IMR-90 (cell line): ENCODE measurements at regions not wholly inside any gene's neighbourhood (a gene's known extent, or its start where the extent isn't known, plus 50 kb on each side); places are given as distances from the start of the nearest gene placed in this dataset.

Experiments
- ATAC-seq: fragments of 200-7000 bp; cut with Tn5 transposase; 2 replicates; pipeline ENCODE4 v1.9.1; 2020; ENCODE audit warnings: low read depth, mild to moderate bottlenecking, moderate library complexity
- BruUV-seq: library from RNA; stranded (reverse); fragments of 400-500 nt; replicated peaks from 2 replicates; lab custom pipeline; 2021; lab: Mats Ljungman, UMichigan
- CTCF ChIA-PET: fragments of 300-600 bp; formaldehyde crosslinking; extraction: SDS; loops from one replicate; lab custom pipeline; 2021; ENCODE audit warnings: antibody characterized with exemption; lab: Yijun Ruan, JAX
- POLR2A ChIA-PET: fragments of 300-600 bp; sonication (Branson Sonifier 250); formaldehyde crosslinking; loops from one replicate; lab custom pipeline; 2022; ENCODE audit warnings: antibody characterized with exemption; ENCODE audit not compliant: unreplicated experiment; lab: Charles Lee
- DNase-seq: peaks from one replicate; pipeline ENCODE4 v3.0.0; 2013
- H2AFZ ChIP-seq: replicated peaks from 2 replicates; pipeline ENCODE3; 2013; ENCODE audit warnings: low read length, mild to moderate bottlenecking; ENCODE audit not compliant: poor library complexity
- H2AK5ac ChIP-seq: 2 replicates; pipeline ENCODE4 v1.6.1; 2013; ENCODE audit warnings: low read depth, low read length, inconsistent platforms
- H2AK9ac ChIP-seq: replicated peaks from 2 replicates; pipeline ENCODE3; 2013; ENCODE audit warnings: mild to moderate bottlenecking, low read depth, low read length, moderate library complexity; ENCODE audit not compliant: poor library complexity
- H2BK120ac ChIP-seq: 2 replicates; pipeline ENCODE4 v1.6.1; 2013; ENCODE audit warnings: low read depth, low read length, inconsistent platforms
- H2BK15ac ChIP-seq: 3 replicates; pipeline ENCODE4 v1.6.1; 2013; ENCODE audit warnings: low read depth, low read length, inconsistent platforms
- H2BK20ac ChIP-seq: 2 replicates; pipeline ENCODE4 v1.6.1; 2013; ENCODE audit warnings: low read depth, mild to moderate bottlenecking, inconsistent platforms, low read length, moderate library complexity
- H2BK5ac ChIP-seq: 2 replicates; pipeline ENCODE4 v1.6.1; 2013; ENCODE audit warnings: mild to moderate bottlenecking, low read depth, low read length, inconsistent platforms; ENCODE audit not compliant: poor library complexity, severe bottlenecking
- H3K14ac ChIP-seq: replicated peaks from 2 replicates; pipeline ENCODE4 v1.6.1; 2013; ENCODE audit warnings: low read depth, low read length, inconsistent platforms
- H3K18ac ChIP-seq: 2 replicates; pipeline ENCODE4 v1.6.1; 2013; ENCODE audit warnings: low read depth, low read length, control low read depth
- H3K23ac ChIP-seq: 2 replicates; pipeline ENCODE4 v1.6.1; 2013; ENCODE audit warnings: low read depth, low read length, inconsistent platforms
- H3K27ac ChIP-seq: 2 replicates; pipeline ENCODE4 v1.5.1; 2013; ENCODE audit warnings: mild to moderate bottlenecking, control low read depth, low read length; ENCODE audit not compliant: insufficient read depth
- H3K27me3 ChIP-seq: 2 replicates; pipeline ENCODE4 v1.6.1; 2013; ENCODE audit warnings: low read length; ENCODE audit not compliant: control insufficient read depth, insufficient read depth
- H3K36me3 ChIP-seq: 2 replicates; pipeline ENCODE4 v1.6.1; 2013; ENCODE audit warnings: low read length, mixed read lengths; ENCODE audit not compliant: control insufficient read depth, insufficient read depth
- H3K4ac ChIP-seq: 2 replicates; pipeline ENCODE4 v1.6.1; 2013; ENCODE audit warnings: low read depth, low read length, inconsistent platforms
- H3K4me1 ChIP-seq: 2 replicates; pipeline ENCODE4 v1.6.1; 2013; ENCODE audit warnings: low read length, mixed read lengths; ENCODE audit not compliant: control insufficient read depth, insufficient read depth
- H3K4me2 ChIP-seq: 2 replicates; pipeline ENCODE4 v1.6.1; 2013; ENCODE audit warnings: low read depth, mild to moderate bottlenecking, control low read depth, low read length, moderate library complexity
- H3K4me3 ChIP-seq: 2 replicates; pipeline ENCODE4 v1.5.1; 2013; ENCODE audit warnings: low read depth, mild to moderate bottlenecking, control low read depth, low read length, moderate library complexity; ENCODE audit not compliant: insufficient read depth
- H3K56ac ChIP-seq: 2 replicates; pipeline ENCODE4 v1.6.1; 2013; ENCODE audit warnings: low read length, inconsistent platforms; ENCODE audit not compliant: insufficient read depth; ENCODE audit errors: extremely low read depth
- H3K79me1 ChIP-seq, 2 experiments: 2 replicates each; pipeline ENCODE4 v1.6.1; 2013; ENCODE audit warnings: low read length in 2 of 2, inconsistent platforms in 1 of 2, low read depth in 1 of 2
- H3K9ac ChIP-seq: 2 replicates; pipeline ENCODE4 v1.6.1; 2013; ENCODE audit warnings: low read depth, low read length, control low read depth
- H3K9me1 ChIP-seq: 2 replicates; pipeline ENCODE4 v1.6.1; 2013; ENCODE audit warnings: low read length, inconsistent platforms; ENCODE audit not compliant: insufficient read depth
- H3K9me3 ChIP-seq: 2 replicates; pipeline ENCODE4 v1.6.1; 2013; ENCODE audit warnings: low read length; ENCODE audit not compliant: control insufficient read depth, insufficient read depth
- H4K20me1 ChIP-seq: 2 replicates; pipeline ENCODE4 v1.6.1; 2013; ENCODE audit warnings: low read length, inconsistent platforms; ENCODE audit not compliant: insufficient read depth
- H4K5ac ChIP-seq: 2 replicates; pipeline ENCODE4 v1.6.1; 2013; ENCODE audit warnings: mild to moderate bottlenecking, low read depth, low read length, control low read depth
- H4K8ac ChIP-seq, 2 experiments: 2 replicates each; pipeline ENCODE4 v1.6.1; 2013; ENCODE audit warnings: low read depth in 2 of 2, low read length in 2 of 2, control low read depth in 1 of 2, inconsistent platforms in 1 of 2
- H4K91ac ChIP-seq: 2 replicates; pipeline ENCODE4 v1.6.1; 2013; ENCODE audit warnings: low read depth, low read length, inconsistent platforms; ENCODE audit not compliant: insufficient read depth
- BHLHE40 ChIP-seq: fragments of 150-350 bp; IDR thresholded peaks from 2 replicates; pipeline ENCODE4 v1.6.1; 2016; ENCODE audit warnings: mild to moderate bottlenecking, low read depth, low read length
- CEBPB ChIP-seq: IDR thresholded peaks from 2 replicates; pipeline ENCODE4 v1.6.1; 2012; ENCODE audit warnings: low read depth, low read length, improper control_type of control experiment
- CHD1 ChIP-seq: IDR thresholded peaks from 2 replicates; pipeline ENCODE4 v1.6.1; 2012; ENCODE audit warnings: low read depth, low read length, improper control_type of control experiment
- CTCF ChIP-seq: conservative IDR thresholded peaks from 2 replicates; pipeline ENCODE4 v1.5.1; 2012; ENCODE audit warnings: mild to moderate bottlenecking, low read depth, low read length, improper control_type of control experiment
- ELK1 ChIP-seq: fragments of 150-350 bp; IDR thresholded peaks from 2 replicates; pipeline ENCODE4 v1.6.1; 2016; ENCODE audit warnings: low read depth, mild to moderate bottlenecking, low read length, moderate library complexity, borderline replicate concordance
- FOS ChIP-seq: fragments of 150-350 bp; IDR thresholded peaks from 2 replicates; pipeline ENCODE4 v1.6.1; 2016; ENCODE audit warnings: low read depth, low read length
- MAFK ChIP-seq: IDR thresholded peaks from 2 replicates; pipeline ENCODE4 v1.6.1; 2012; ENCODE audit warnings: low read depth, low read length, improper control_type of control experiment
- MAZ ChIP-seq: IDR thresholded peaks from 2 replicates; pipeline ENCODE4 v1.6.1; 2012; ENCODE audit warnings: low read depth, mild to moderate bottlenecking, low read length, improper control_type of control experiment, moderate library complexity, borderline replicate concordance
- MXI1 ChIP-seq: IDR thresholded peaks from 2 replicates; pipeline ENCODE4 v1.6.1; 2012; ENCODE audit warnings: low read depth, mild to moderate bottlenecking, low read length, moderate library complexity, borderline replicate concordance
- NFE2L2 ChIP-seq: fragments of 150-350 bp; IDR thresholded peaks from 2 replicates; pipeline ENCODE4 v1.6.1; 2016; ENCODE audit warnings: low read depth, mild to moderate bottlenecking, low read length
- POLR2A ChIP-seq: IDR thresholded peaks from 2 replicates; pipeline ENCODE4 v1.6.1; 2012; ENCODE audit warnings: mild to moderate bottlenecking, low read depth, low read length
- RAD21 ChIP-seq: IDR thresholded peaks from 2 replicates; pipeline ENCODE4 v1.6.1; 2012; ENCODE audit warnings: low read length, improper control_type of control experiment
- RCOR1 ChIP-seq: IDR thresholded peaks from 2 replicates; pipeline ENCODE4 v1.6.1; 2012; ENCODE audit warnings: mild to moderate bottlenecking, low read length, improper control_type of control experiment; ENCODE audit not compliant: insufficient replicate concordance
- RFX5 ChIP-seq: IDR thresholded peaks from 2 replicates; pipeline ENCODE4 v1.8.0; 2012; ENCODE audit warnings: low read depth, mild to moderate bottlenecking, low read length, moderate library complexity
- SMC3 ChIP-seq: fragments of 150-350 bp; IDR thresholded peaks from 2 replicates; pipeline ENCODE4 v1.6.1; 2016; ENCODE audit warnings: low read depth, mild to moderate bottlenecking, antibody characterized with exemption, low read length, moderate library complexity
- USF2 ChIP-seq: fragments of 150-350 bp; IDR thresholded peaks from 2 replicates; pipeline ENCODE4 v1.6.1; 2017; ENCODE audit warnings: mild to moderate bottlenecking, antibody characterized with exemption, low read length, low read depth
- WGBS, 2 experiments: methylation state at CpG; one replicate each; pipeline versions ENCODE4 v1.1.5 to v1.1.7; 2013; ENCODE audit warnings: missing lambda C conversion rate in 2 of 2; ENCODE audit not compliant: insufficient read length in 1 of 2; ENCODE audit errors: extremely low coverage in 2 of 2; 5-methylcytosine and 5-hydroxymethylcytosine counted together
- dilution Hi-C: fragments of 300-500 bp; cut with HindIII; formaldehyde crosslinking; loops from one replicate; pipeline ENCODE4 v1.14.3; 2018; ENCODE audit warnings: low sequenced_read_pairs; ENCODE audit not compliant: unreplicated experiment
- in situ Hi-C: fragments of 300-500 bp; cut with MboI; formaldehyde crosslinking; loops from 3 replicates; pipeline ENCODE4 v1.14.3; 2019; ENCODE audit warnings: low sequenced_read_pairs, inconsistent platforms, mixed read lengths
- intact Hi-C: fragments of 100-400 bp; cut with micrococcal nuclease; formaldehyde crosslinking; loops from 2 replicates; pipeline ENCODE4 v1.10.0; 2022

- TF ChIP-seq NFE2L2 (no peak), SMC3 (no peak), FOS (no peak), CTCF (no peak), RAD21 (no peak), USF2 (no peak), MXI1 (no peak), BHLHE40 (no peak), MAFK (no peak), CEBPB (no peak), POLR2A (no peak), ELK1 (no peak), MAZ (no peak), RCOR1 (no peak), CHD1 (no peak), RFX5 (no peak)
- Histone ChIP-seq H2AFZ (no peak overlapping the region), H2BK5ac (no peak overlapping the region), H3K9me1 (no peaks in the 10 kb centered on the region), H3K56ac (no peak overlapping the region), H4K8ac (no peak overlapping the region), H3K36me3 (no peaks in the 10 kb centered on the region), H2BK120ac (no peak overlapping the region), H2BK20ac (no peak overlapping the region), H3K18ac (no peak overlapping the region), H3K27me3 (no peaks in the 10 kb centered on the region), H4K5ac (no peak overlapping the region), H4K20me1 (no peaks in the 10 kb centered on the region), H3K9me3 (0 out of 2 replicates have a peak, but pooled peaks cover 2% of the 10 kb centered on the region), H2BK15ac (no peak overlapping the region), H3K14ac (no peak overlapping the region), H3K4me3 (no peak overlapping the region), H3K9ac (no peak overlapping the region), H4K91ac (no peak overlapping the region), H3K79me1 (no peaks in the 10 kb centered on the region), H3K23ac (no peak overlapping the region), H3K4ac (no peak overlapping the region), H2AK9ac (no peak overlapping the region), H2AK5ac (no peak overlapping the region), H3K4me1 (no peaks in the 10 kb centered on the region), H3K4me2 (no peak overlapping the region), H3K27ac (no peak overlapping the region)
- WGBS, 2 experiments, result 67% methylated on average over 2 of the region's 4 CpGs; no CpG with 5 or more reads in 1 of the 2 experiments
- BruUV-seq, result no TSS peak
- in situ Hi-C loops (no loop called here), intact Hi-C loops (no loop called here), dilution Hi-C loops (no loop called here)
- ChIA-PET POLR2A (no interaction called here), CTCF (no interaction called here)
- no peak for DNase-seq
- ATAC-seq, result no peak
These were observed 1003.1 kb downstream of the ZPLD1 start for GRCh38 chr3:103437883-103438282.
